Gastrocnemius medialis (tissue), 4 donors: ENCODE measurements at regions not wholly inside any gene's neighbourhood (a gene's known extent, or its start where the extent isn't known, plus 50 kb on each side); places are given as distances from the start of the nearest gene placed in this dataset.

Source experiments
- POLR2A ChIP-seq, 2 donors: fragments of 450-650 bp; IDR thresholded peaks; one replicate each; pipeline ENCODE4 v1.6.1; 2017; ENCODE audit warnings: antibody characterized with exemption in 2 of 2, mild to moderate bottlenecking in 2 of 2, moderate library complexity in 2 of 2
- TF ChIP-seq, protein P1 (sequence below), 5 experiments: fragments of 450-650 bp in 3 of 5; fragments of 200-600 bp in 2 of 5; sonication (generic) in 2 of 5; IDR thresholded peaks in 4 of 5; conservative IDR thresholded peaks in 1 of 5; 1 replicate in 4 of 5; 2 replicates in 1 of 5; pipeline ENCODE4 v1.5.1; 2016 to 2019; ENCODE audit warnings: antibody characterized with exemption in 5 of 5, mild to moderate bottlenecking in 3 of 5, moderate library complexity in 3 of 5

GRCh38 chr12:28782812-28783211 is 366.3 kb upstream of the FAR2 start:
- TF ChIP-seq, protein P1, sequence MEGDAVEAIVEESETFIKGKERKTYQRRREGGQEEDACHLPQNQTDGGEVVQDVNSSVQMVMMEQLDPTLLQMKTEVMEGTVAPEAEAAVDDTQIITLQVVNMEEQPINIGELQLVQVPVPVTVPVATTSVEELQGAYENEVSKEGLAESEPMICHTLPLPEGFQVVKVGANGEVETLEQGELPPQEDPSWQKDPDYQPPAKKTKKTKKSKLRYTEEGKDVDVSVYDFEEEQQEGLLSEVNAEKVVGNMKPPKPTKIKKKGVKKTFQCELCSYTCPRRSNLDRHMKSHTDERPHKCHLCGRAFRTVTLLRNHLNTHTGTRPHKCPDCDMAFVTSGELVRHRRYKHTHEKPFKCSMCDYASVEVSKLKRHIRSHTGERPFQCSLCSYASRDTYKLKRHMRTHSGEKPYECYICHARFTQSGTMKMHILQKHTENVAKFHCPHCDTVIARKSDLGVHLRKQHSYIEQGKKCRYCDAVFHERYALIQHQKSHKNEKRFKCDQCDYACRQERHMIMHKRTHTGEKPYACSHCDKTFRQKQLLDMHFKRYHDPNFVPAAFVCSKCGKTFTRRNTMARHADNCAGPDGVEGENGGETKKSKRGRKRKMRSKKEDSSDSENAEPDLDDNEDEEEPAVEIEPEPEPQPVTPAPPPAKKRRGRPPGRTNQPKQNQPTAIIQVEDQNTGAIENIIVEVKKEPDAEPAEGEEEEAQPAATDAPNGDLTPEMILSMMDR (IDR thresholded peaks at IDR 0.05 in 4 of 5, conservative IDR thresholded peaks at IDR 0.05 in 1 of 5), result no peak
- TF ChIP-seq POLR2A (IDR thresholded peaks at IDR 0.05), result no peak
